Progenitor cell of endocrine pancreas (in vitro differentiated cells): ENCODE measurements at regions not wholly inside any gene's neighbourhood (a gene's known extent, or its start where the extent isn't known, plus 50 kb on each side); places are given as distances from the start of the nearest gene placed in this dataset.

Experiments
- DNase-seq: peaks from one replicate; pipeline ENCODE4 v3.0.0; 2021; ENCODE audit warnings: low spot score; ENCODE audit not compliant: unreplicated experiment
- H3K27ac Mint-ChIP-seq: 2 replicates; pipeline ENCODE4 v1.8.0; 2021; ENCODE audit warnings: mild to moderate bottlenecking, moderate library complexity, mixed read lengths
- H3K27me3 Mint-ChIP-seq: 2 replicates; pipeline ENCODE4 v1.8.0; 2021; ENCODE audit warnings: mixed read lengths
- H3K36me3 Mint-ChIP-seq: 2 replicates; pipeline ENCODE4 v1.8.0; 2022; ENCODE audit warnings: mixed read lengths; ENCODE audit not compliant: insufficient read depth
- H3K4me1 Mint-ChIP-seq: 2 replicates; pipeline ENCODE4 v1.8.0; 2021; ENCODE audit warnings: low read depth, mixed read lengths
- H3K4me3 Mint-ChIP-seq: 2 replicates; pipeline ENCODE4 v1.8.0; 2021; ENCODE audit warnings: low read depth, mild to moderate bottlenecking, moderate library complexity, mixed read lengths
- H3K9me3 Mint-ChIP-seq: 2 replicates; pipeline ENCODE4 v1.8.0; 2021; ENCODE audit warnings: low read depth, mixed read lengths
- TF ChIP-seq, protein P1 (sequence below): fragments of 200-600 bp; sonication (generic); IDR thresholded peaks from one replicate; pipeline ENCODE4 v1.5.0; 2021; ENCODE audit warnings: antibody characterized with exemption, mild to moderate bottlenecking; ENCODE audit not compliant: unreplicated experiment

DNA sequence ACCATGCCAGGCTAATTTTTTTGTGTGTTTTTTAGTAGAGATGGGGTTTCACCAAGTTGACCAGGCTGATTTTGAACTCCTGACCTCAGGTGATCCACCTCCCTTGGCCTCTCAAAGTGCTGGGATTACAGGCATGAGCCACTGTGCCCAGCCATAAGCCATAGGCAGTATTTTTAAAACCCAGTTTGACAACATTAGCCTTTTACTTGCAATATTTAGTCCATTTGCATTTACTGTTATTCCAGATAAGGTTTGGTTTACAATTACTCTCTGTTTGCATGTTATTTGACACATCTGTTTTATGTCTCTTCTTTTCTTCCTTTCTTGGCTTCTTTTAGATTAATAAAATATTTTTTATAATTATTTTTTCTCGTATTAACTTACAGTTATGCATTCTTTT lies 83.6 kb upstream of the EPHB3 start:
- H3K27me3 Mint-ChIP-seq = peaks cover 37% of the 10 kb centered on the region
- DNase-seq = no peak
- H3K4me1 Mint-ChIP-seq = no peaks in the 10 kb centered on the region
- H3K36me3 Mint-ChIP-seq = peaks cover 1% of the 10 kb centered on the region
- H3K4me3 Mint-ChIP-seq = no peak overlapping the region
- TF ChIP-seq, protein P1, sequence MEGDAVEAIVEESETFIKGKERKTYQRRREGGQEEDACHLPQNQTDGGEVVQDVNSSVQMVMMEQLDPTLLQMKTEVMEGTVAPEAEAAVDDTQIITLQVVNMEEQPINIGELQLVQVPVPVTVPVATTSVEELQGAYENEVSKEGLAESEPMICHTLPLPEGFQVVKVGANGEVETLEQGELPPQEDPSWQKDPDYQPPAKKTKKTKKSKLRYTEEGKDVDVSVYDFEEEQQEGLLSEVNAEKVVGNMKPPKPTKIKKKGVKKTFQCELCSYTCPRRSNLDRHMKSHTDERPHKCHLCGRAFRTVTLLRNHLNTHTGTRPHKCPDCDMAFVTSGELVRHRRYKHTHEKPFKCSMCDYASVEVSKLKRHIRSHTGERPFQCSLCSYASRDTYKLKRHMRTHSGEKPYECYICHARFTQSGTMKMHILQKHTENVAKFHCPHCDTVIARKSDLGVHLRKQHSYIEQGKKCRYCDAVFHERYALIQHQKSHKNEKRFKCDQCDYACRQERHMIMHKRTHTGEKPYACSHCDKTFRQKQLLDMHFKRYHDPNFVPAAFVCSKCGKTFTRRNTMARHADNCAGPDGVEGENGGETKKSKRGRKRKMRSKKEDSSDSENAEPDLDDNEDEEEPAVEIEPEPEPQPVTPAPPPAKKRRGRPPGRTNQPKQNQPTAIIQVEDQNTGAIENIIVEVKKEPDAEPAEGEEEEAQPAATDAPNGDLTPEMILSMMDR = no peak
- H3K9me3 Mint-ChIP-seq = no peaks in the 10 kb centered on the region
- no peak overlapping the region for H3K27ac Mint-ChIP-seq

GRCh38 chr3:184479426-184480126 lies 82.0 kb upstream of the EPHB3 start:
- no peak for DNase-seq
- H3K36me3 Mint-ChIP-seq = peaks cover 1% of the 10 kb centered on the region
- no peaks in the 10 kb centered on the region for H3K4me1 Mint-ChIP-seq
- H3K4me3 Mint-ChIP-seq = no peak overlapping the region
- TF ChIP-seq, protein P1 = no peak
- no peak overlapping the region for H3K27ac Mint-ChIP-seq
- peaks cover 25% of the 10 kb centered on the region for H3K27me3 Mint-ChIP-seq
- no peaks in the 10 kb centered on the region for H3K9me3 Mint-ChIP-seq

DNA sequence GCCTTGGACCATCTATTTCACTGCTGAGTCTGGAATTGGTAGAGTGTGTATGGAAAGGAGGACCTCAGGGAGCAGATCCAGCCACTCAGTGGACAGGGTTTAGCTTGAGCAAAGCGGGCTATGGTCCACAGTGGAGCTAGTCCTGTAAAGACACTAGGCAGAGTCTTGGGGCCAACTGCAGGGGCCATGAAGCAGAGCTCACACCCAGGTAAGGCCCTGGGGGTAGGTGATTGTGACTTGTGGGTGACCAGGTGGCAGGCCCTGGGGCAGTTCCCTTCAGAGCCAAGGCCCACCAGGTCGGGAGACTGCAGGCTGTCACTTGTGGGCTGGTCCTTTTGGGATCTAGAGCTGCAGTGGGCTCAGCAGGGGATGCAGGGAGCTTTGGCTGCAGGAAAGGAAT lies 80.8 kb upstream of the EPHB3 start:
- H3K36me3 Mint-ChIP-seq = no peaks in the 10 kb centered on the region
- TF ChIP-seq, protein P1 = no peak
- DNase-seq = no peak
- peaks cover 16% of the 10 kb centered on the region for H3K27me3 Mint-ChIP-seq
- H3K9me3 Mint-ChIP-seq = no peaks in the 10 kb centered on the region
- H3K27ac Mint-ChIP-seq = no peak overlapping the region
- no peak overlapping the region for H3K4me3 Mint-ChIP-seq
- no peaks in the 10 kb centered on the region for H3K4me1 Mint-ChIP-seq

DNA sequence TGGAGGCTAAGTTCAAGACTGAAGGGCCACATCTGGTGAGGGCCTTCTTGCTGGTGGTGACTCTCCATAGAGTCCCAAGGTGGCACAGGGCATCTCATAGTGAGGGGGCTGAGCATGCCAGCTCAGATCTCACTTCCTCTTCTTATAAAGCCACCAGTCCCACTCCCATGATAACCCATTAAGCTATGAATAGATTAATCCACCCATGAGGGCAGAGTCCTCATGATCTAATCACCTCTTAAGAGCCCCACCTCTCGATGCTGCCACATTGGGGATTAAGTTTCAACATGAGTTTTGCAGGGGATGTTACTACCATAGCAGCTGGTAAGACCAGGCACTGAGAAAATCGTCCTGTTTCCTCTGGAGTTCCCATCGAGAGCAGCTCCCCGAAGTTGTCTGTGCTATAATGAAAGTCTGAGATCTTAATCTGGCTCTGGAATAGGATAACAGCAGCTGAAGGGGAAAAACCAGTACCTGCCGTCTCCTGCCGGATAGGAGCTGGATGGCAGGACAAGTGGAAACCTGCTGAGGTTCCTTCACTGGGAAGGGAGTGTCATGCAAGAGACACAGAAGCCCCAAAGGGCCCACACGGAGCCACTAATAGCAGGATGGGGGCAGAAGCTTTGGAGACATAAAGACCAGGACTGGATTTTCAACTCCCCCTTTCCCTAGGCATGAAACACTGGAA lies 79.5 kb upstream of the EPHB3 start:
- Mint-ChIP-seq H3K36me3 (no peaks in the 10 kb centered on the region), H3K4me3 (no peak overlapping the region), H3K27me3 (peaks cover 14% of the 10 kb centered on the region), H3K9me3 (no peaks in the 10 kb centered on the region), H3K27ac (no peak overlapping the region), H3K4me1 (no peaks in the 10 kb centered on the region)
- DNase-seq = no peak
- TF ChIP-seq, protein P1 = no peak

- no peaks in the 10 kb centered on the region for H3K36me3 Mint-ChIP-seq
Measured at GRCh38 chr3:184485241-184485640, 76.3 kb upstream of the EPHB3 start.

More at GRCh38 chr3:184485241-184485640, 76.3 kb upstream of the EPHB3 start:
- TF ChIP-seq, protein P1 = no peak
- H3K27me3 Mint-ChIP-seq = peaks cover 36% of the 10 kb centered on the region
- H3K9me3 Mint-ChIP-seq = no peaks in the 10 kb centered on the region
- H3K4me3 Mint-ChIP-seq = no peak overlapping the region
- H3K27ac Mint-ChIP-seq = no peak overlapping the region
- no peak for DNase-seq
- peaks cover 13% of the 10 kb centered on the region for H3K4me1 Mint-ChIP-seq
